ENCODE measurements at regions not wholly inside any gene's neighbourhood (a gene's known extent, or its start where the extent isn't known, plus 50 kb on each side); places are given as distances from the start of the nearest gene placed in this dataset.
A peak's percentile ranks its signal among the peaks of the same experiment; 100 is the strongest.

GRCh38 chr2:156136566-156136965 is 196.0 kb downstream of the NR4A2 start (continued):
- no peak for TF ChIP-seq YBX1 (IDR thresholded peaks at IDR 0.05)
- TF ChIP-seq ZNF830 (CRISPR knock-in tag; IDR thresholded peaks at IDR 0.05): no peak
- no peak for TF ChIP-seq PBX2 (CRISPR knock-in tag; IDR thresholded peaks at IDR 0.05; ENCODE audit: low read depth)
- peak; percentile 94 for TF ChIP-seq PBX2 (tag; conservative IDR thresholded peaks at IDR 0.05; ENCODE audit: low read depth)
- no peak for TF ChIP-seq RNF2 (IDR thresholded peaks at IDR 0.05)
- peak; percentile 26; the same call in 1 of the 2 replicates for TF ChIP-seq PKNOX1 (IDR thresholded peaks at IDR 0.05)
- TF ChIP-seq MEIS2 (IDR thresholded peaks at IDR 0.05; ENCODE audit: partially characterized antibody): peak; percentile 80
- TF ChIP-seq TBL1XR1 (IDR thresholded peaks at IDR 0.05; ENCODE audit: low read length in 2 of 2): no peak
- no peak for TF ChIP-seq SRSF7 (optimal IDR thresholded peaks at IDR 0.05; ENCODE audit: low read depth, low read length)
- no peak for TF ChIP-seq STAT5B (CRISPR knock-in tag; IDR thresholded peaks at IDR 0.05)

Measured in K562 (cell line).